T-helper 17 cell (primary cell): ENCODE measurements at regions not wholly inside any gene's neighbourhood (a gene's known extent, or its start where the extent isn't known, plus 50 kb on each side); places are given as distances from the start of the nearest gene placed in this dataset.

Source experiments
- ATAC-seq: fragments of 150-1000 bp; cut with Tn5 transposase; 2 replicates; pipeline ENCODE4 v1.10.0; 2021; ENCODE audit warnings: mild to moderate bottlenecking, moderate library complexity
- DNase-seq, 3 donors: peaks; one replicate each; pipeline versions ENCODE4 v3.0.0 to v3.0.0-alpha.2; 2020 to 2021
- H3K9me3 ChIP-seq: one replicate; pipeline ENCODE4 v1.7.0; 2013; ENCODE audit warnings: low read length, mild to moderate bottlenecking; ENCODE audit not compliant: control insufficient read depth, poor library complexity, severe bottlenecking
- H3K27ac Mint-ChIP-seq: one replicate; pipeline ENCODE4 v1.8.0; 2022; ENCODE audit warnings: mild to moderate bottlenecking, moderate library complexity, mixed read lengths
- H3K27me3 Mint-ChIP-seq: one replicate; pipeline ENCODE4 v1.8.0; 2022; ENCODE audit warnings: mixed read lengths
- H3K36me3 Mint-ChIP-seq: one replicate; pipeline ENCODE4 v1.8.0; 2022; ENCODE audit warnings: low read depth, mixed read lengths
- H3K4me1 Mint-ChIP-seq: one replicate; pipeline ENCODE4 v1.8.0; 2022; ENCODE audit warnings: mild to moderate bottlenecking, mixed read lengths
- H3K4me3 Mint-ChIP-seq: one replicate; pipeline ENCODE4 v1.8.0; 2022; ENCODE audit warnings: mild to moderate bottlenecking, moderate library complexity, mixed read lengths

DNA sequence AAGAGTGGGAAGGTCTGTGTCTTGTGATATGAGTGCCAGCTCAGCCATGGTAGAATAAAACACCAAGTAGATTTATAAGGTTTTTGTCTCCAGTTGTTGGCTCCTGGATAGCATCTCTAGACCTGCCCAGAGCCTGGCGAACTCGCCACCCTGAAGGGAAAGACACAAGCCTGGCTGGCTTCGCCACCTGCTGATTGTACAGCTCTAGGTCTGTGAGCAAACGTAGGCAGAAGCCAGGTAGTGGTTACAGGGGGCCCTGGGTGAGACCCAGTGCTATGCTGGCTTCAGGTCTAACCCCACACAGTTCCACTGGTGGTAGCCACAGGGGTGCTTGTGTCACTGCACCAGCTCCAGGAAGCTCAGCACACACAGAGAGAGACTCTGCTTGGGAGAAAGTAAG, 100.5 kb downstream of the BLTP1 start:
- no peaks in the 10 kb centered on the region for H3K27me3 Mint-ChIP-seq
- H3K4me3 Mint-ChIP-seq: no peak overlapping the region
- H3K9me3 ChIP-seq: no peaks in the 10 kb centered on the region
- H3K4me1 Mint-ChIP-seq: peaks cover 6% of the 10 kb centered on the region
- DNase-seq: no peak
- no peak overlapping the region for H3K27ac Mint-ChIP-seq
- ATAC-seq: no peak
- peaks cover 19% of the 10 kb centered on the region for H3K36me3 Mint-ChIP-seq

- Mint-ChIP-seq H3K4me1 (no peaks in the 10 kb centered on the region), H3K36me3 (peaks cover 14% of the 10 kb centered on the region)
- DNase-seq: no peak
Observed at GRCh38 chr4:122259849-122260248, 107.7 kb downstream of the BLTP1 start.

DNA sequence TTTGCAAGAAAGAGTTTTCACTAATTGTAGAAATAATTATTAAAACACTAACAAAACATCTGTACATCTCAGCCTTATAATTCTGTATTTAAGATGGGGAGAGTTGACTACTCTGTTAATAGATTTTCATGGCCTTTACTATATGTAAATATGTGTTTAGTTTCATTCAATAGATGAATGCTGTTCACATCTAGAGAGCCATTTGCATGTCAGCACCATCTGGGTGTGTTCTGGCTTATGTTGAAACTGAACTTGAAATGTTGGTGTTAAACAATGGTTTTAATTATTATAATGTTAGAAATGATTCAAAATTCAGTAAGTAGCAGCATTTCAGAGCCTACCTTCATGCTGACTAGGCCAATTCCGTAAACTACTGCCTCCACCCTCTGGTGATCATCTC, 102.5 kb upstream of the ADAD1 start:
- no peak for ATAC-seq
- H3K9me3 ChIP-seq: no peaks in the 10 kb centered on the region

More at GRCh38 chr4:122259849-122260248, 107.7 kb downstream of the BLTP1 start:
- no peak for ATAC-seq
- no peak overlapping the region for H3K4me3 Mint-ChIP-seq
- H3K27ac Mint-ChIP-seq: no peak overlapping the region
- H3K9me3 ChIP-seq: no peaks in the 10 kb centered on the region
- no peaks in the 10 kb centered on the region for H3K27me3 Mint-ChIP-seq

DNA sequence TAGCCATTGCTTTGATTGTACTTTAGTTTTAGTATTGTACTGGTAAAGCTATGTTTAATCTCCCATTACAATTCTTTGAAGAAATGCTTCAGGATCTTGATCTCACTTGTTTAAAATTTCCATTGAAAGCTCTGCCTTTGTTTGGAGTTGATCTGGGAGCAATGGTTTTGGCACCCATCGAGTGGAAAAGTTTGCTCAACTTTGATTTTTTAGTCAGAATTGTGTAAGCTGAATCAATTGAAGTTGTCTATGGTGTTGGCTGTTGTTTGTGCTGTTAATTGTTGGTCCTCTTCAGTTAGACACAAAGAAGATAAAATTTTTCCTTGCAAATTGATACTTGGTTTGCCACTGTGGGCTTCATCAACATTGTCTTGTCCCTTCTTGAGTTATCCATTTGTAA, 99.8 kb upstream of the ADAD1 start:
- no peak for ATAC-seq

More for the DNA sequence above, 102.5 kb upstream of the ADAD1 start:
- Mint-ChIP-seq H3K36me3 (peaks cover 9% of the 10 kb centered on the region), H3K27me3 (no peaks in the 10 kb centered on the region), H3K27ac (no peak overlapping the region), H3K4me1 (peaks cover 4% of the 10 kb centered on the region), H3K4me3 (no peak overlapping the region)
- DNase-seq: no peak

DNA sequence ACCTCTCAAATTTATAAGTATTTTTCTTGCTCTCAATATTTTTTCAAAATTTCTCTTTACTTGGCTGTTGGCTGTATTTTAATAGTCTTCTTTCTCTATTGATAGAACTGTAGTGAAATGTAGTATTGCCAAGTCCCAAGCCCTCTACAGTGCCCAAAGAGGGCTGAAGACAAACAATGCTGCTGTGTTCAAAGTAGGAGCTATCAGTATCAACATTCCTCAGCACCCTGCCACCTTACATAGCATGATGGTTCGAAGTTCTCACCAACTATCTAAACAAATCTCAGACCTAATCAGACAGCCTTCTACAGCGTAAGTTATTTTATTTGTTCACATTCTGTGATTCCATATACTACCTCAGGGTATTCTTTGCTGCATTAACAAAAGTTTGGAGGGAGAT, 99.1 kb upstream of the ADAD1 start:
- DNase-seq (no peak), ATAC-seq (no peak)
- no peaks in the 10 kb centered on the region for H3K9me3 ChIP-seq
- no peaks in the 10 kb centered on the region for H3K27me3 Mint-ChIP-seq
- peaks cover 11% of the 10 kb centered on the region for H3K36me3 Mint-ChIP-seq
- no peak overlapping the region for H3K4me3 Mint-ChIP-seq
- peaks cover 4% of the 10 kb centered on the region for H3K4me1 Mint-ChIP-seq
- no peak overlapping the region for H3K27ac Mint-ChIP-seq

More for the DNA sequence above, 99.8 kb upstream of the ADAD1 start:
- no peaks in the 10 kb centered on the region for H3K9me3 ChIP-seq
- no peak for DNase-seq
- no peaks in the 10 kb centered on the region for H3K27me3 Mint-ChIP-seq
- H3K4me3 Mint-ChIP-seq: no peak overlapping the region
- H3K36me3 Mint-ChIP-seq: peaks cover 11% of the 10 kb centered on the region
- peaks cover 4% of the 10 kb centered on the region for H3K4me1 Mint-ChIP-seq
- H3K27ac Mint-ChIP-seq: no peak overlapping the region

GRCh38 chr4:122285285-122285684, 93.5 kb upstream of the ADAD1 start:
- H3K27ac Mint-ChIP-seq: peak overlapping the region; percentile 19
- H3K4me3 Mint-ChIP-seq: no peak overlapping the region
- no peaks in the 10 kb centered on the region for H3K27me3 Mint-ChIP-seq
- no peaks in the 10 kb centered on the region for H3K9me3 ChIP-seq
- peaks cover 6% of the 10 kb centered on the region for H3K36me3 Mint-ChIP-seq
- DNase-seq (no peak), ATAC-seq (no peak)
- no peaks in the 10 kb centered on the region for H3K4me1 Mint-ChIP-seq

DNA sequence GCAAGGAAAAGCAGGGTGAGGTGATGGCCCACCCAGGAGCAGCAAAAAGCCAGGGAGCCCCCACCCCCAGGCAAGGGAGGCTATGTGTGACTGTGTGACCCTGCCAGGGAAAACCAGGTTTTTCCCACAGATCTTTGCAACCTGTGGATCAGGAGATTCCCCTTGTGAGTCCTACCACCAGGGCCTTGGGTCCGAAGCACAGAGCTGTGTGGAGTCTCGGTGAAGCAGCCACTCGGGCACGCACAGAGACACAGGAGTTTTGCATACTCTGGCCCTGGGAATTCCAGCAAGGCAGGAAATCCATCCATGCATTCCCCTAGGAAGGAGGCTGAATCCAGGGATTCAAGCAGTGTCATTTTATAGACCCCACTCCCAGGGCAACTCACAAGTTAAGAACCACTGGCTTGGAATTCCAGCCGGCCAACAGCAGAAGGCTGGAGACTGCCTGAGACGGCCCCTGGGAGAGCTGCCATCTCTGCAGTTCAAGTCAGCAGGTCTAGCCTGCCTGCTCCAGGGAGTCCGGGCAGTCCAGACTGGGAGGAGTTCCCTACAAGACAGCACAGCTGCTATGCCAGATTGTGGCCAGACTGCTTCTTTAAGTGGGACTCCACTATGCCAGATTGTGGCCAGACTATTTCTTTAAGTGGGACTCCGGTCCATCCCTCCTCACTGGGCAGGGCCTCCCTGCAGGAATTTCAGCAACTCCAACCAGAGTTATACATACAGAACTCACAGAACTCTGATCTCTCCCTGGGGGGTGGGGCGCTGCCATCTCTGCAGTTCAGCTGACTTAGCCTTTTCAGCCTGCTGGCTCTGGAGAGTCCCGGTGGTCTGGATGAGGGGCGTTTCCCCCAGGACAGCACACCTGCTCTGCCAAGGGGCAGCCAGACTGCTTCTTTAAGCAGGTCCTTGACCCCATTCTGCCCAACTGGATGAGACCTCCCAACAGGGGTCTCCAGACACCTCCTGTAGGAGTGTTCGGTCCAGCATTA, 85.1 kb upstream of the ADAD1 start:
- Mint-ChIP-seq H3K27me3 (no peaks in the 10 kb centered on the region), H3K4me1 (peaks cover 1% of the 10 kb centered on the region), H3K4me3 (no peak overlapping the region), H3K27ac (no peak overlapping the region), H3K36me3 (peaks cover 5% of the 10 kb centered on the region)
- ATAC-seq (no peak), DNase-seq (no peak)
- no peaks in the 10 kb centered on the region for H3K9me3 ChIP-seq

- Mint-ChIP-seq H3K36me3 (peaks cover 2% of the 10 kb centered on the region), H3K27me3 (no peaks in the 10 kb centered on the region), H3K4me1 (peaks cover 8% of the 10 kb centered on the region), H3K27ac (peak overlapping the region; percentile 24), H3K4me3 (no peak overlapping the region)
- H3K9me3 ChIP-seq: no peaks in the 10 kb centered on the region
- ATAC-seq (no peak), DNase-seq (no peak)
Observed at GRCh38 chr4:122297694-122298093, 81.1 kb upstream of the ADAD1 start.

DNA sequence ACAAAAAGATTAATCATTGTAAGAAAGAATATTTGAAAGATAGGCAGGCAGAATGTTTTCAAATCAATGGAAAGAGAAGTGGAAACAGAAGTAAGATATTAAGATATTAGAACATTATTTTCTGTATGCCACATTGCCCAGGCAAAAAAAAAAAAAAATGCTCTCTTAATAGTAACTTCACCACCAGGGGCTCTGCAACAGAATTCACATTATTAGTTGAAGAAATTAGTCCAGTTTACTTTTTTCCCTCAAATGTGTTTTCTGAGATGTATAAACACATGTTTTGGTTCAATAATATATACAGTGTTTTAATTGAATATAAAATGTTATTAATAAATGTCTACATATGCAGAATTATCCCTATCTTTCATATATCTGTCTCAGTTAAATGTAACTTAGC, 78.0 kb upstream of the ADAD1 start:
- DNase-seq (no peak), ATAC-seq (no peak)
- peaks cover 6% of the 10 kb centered on the region for H3K36me3 Mint-ChIP-seq
- H3K27ac Mint-ChIP-seq: no peak overlapping the region
- H3K9me3 ChIP-seq: no peaks in the 10 kb centered on the region
- H3K4me3 Mint-ChIP-seq: no peak overlapping the region
- H3K4me1 Mint-ChIP-seq: peaks cover 10% of the 10 kb centered on the region
- H3K27me3 Mint-ChIP-seq: no peaks in the 10 kb centered on the region

DNA sequence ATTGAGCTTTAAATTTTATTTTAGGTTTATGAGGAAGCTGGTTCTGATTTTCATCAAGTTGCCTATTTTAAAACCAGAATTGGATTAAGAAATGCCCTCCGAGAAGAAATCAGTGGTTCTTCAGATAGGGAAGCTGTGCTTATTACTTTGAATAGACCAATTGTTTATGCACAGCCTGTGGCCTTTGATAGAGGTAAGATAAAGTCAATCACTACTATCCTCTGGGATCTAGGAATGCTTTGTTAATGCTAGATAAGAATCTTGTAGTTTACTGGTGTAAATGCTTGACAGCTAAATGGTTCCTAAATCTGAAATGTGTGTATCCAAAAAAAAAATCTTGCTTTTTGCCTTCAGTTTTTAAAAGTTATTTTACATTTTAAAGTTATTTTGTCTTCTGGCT, 73.0 kb upstream of the ADAD1 start:
- no peaks in the 10 kb centered on the region for H3K27me3 Mint-ChIP-seq
- H3K36me3 Mint-ChIP-seq: peaks cover 9% of the 10 kb centered on the region
- H3K27ac Mint-ChIP-seq: no peak overlapping the region
- H3K4me1 Mint-ChIP-seq: peaks cover 5% of the 10 kb centered on the region
- no peaks in the 10 kb centered on the region for H3K9me3 ChIP-seq
- ATAC-seq (no peak), DNase-seq (no peak)
- no peak overlapping the region for H3K4me3 Mint-ChIP-seq

DNA sequence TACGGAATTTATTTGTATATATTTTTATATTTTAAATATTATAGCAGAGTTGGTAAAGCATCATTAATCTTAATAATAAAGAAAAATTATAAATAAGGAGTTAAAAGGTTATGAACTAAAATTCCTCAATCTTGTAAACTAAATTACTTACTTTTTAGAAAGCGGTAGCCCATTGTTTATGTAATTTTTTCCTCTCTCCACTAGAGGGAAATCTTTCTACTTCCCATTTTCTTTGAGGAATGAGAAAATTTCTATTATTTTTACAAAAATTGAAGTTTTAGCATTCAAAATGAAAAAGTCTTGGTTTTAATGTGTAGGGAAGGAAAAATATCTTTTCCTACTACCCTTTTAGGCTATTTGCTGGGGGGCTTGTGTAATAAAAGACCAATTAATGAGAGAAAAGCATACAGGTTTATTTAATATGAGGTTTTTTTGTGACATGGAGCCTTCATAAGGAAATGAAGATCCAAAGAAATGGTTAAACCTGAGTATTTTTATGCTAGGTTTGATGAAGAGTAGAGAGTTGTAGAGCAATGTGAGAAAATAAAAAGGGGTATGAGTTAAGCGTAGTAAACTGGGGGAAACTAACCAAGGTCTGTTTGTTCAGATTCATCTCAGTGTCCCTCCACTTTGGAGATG, 68.7 kb upstream of the ADAD1 start:
- H3K36me3 Mint-ChIP-seq: peaks cover 3% of the 10 kb centered on the region
- H3K27me3 Mint-ChIP-seq: no peaks in the 10 kb centered on the region
- peaks cover 3% of the 10 kb centered on the region for H3K4me1 Mint-ChIP-seq
- no peaks in the 10 kb centered on the region for H3K9me3 ChIP-seq
- ATAC-seq (no peak), DNase-seq (no peak)
- no peak overlapping the region for H3K27ac Mint-ChIP-seq
- no peak overlapping the region for H3K4me3 Mint-ChIP-seq

- H3K4me3 Mint-ChIP-seq: no peak overlapping the region
- ATAC-seq (no peak), DNase-seq (no peak)
- H3K27ac Mint-ChIP-seq: no peak overlapping the region
- peaks cover 3% of the 10 kb centered on the region for H3K4me1 Mint-ChIP-seq
- H3K36me3 Mint-ChIP-seq: peaks cover 3% of the 10 kb centered on the region
- H3K9me3 ChIP-seq: no peaks in the 10 kb centered on the region
- H3K27me3 Mint-ChIP-seq: no peaks in the 10 kb centered on the region
Observed at GRCh38 chr4:122313006-122313646, 65.7 kb upstream of the ADAD1 start.

DNA sequence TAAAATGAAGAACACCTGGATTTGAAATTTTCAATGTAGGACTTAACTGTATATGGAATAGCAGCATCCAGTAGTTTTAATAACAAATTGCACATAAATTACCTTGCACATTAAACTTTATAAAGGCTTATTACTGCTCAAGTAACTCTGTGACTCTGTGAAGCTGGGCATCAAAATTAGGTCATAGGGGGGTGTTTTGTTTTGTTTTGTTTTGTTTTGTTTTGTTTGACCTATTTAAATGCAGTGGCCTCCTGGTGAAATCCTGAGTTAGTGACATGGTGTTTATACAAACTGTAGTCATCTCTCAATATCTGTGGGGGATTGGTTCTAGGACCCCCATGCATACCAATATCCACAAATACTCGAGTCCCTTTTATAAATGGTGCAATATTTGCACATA, 51.9 kb upstream of the ADAD1 start:
- H3K9me3 ChIP-seq: no peaks in the 10 kb centered on the region
- H3K4me1 Mint-ChIP-seq: peaks cover 18% of the 10 kb centered on the region
- H3K27ac Mint-ChIP-seq: no peak overlapping the region
- no peaks in the 10 kb centered on the region for H3K27me3 Mint-ChIP-seq
- ATAC-seq (peak; percentile 53), DNase-seq (no peak)
- H3K4me3 Mint-ChIP-seq: no peak overlapping the region
- H3K36me3 Mint-ChIP-seq: peaks cover 10% of the 10 kb centered on the region
